ENCODE measurements at regions not wholly inside any gene's neighbourhood (a gene's known extent, or its start where the extent isn't known, plus 50 kb on each side); places are given as distances from the start of the nearest gene placed in this dataset.
"Not testable (repeated sequence)": the region's sequence is repeated elsewhere in the genome, so short reads cannot be mapped to it uniquely, and the experiment has no call there.

DNA sequence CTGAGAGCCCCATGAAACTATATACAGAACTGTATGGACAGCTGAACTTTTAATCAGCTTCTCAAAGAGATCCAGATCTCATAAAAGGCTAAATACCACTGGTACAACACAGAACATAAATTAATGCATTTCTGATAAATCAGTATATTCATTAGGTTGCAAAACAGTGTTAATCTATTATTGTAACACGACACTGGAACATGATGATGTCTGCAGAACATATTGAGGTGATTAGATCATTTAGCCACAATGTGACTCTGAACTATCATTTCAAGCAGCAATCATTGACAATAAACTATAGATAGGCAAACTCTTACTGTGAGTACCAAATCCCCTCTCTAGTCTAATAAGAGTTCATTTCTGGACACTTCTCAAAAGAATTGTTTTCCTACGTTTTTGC, 50.3 kb downstream of the GASK1B start:
- in situ Hi-C loops (cut with MboI; ENCODE audit: low pct_unique_long_range_greater_than_20kb, low sequenced_read_pairs, unreplicated experiment), result no loop called here
- DNase-seq (ENCODE audit: low spot score), result no peak

DNA sequence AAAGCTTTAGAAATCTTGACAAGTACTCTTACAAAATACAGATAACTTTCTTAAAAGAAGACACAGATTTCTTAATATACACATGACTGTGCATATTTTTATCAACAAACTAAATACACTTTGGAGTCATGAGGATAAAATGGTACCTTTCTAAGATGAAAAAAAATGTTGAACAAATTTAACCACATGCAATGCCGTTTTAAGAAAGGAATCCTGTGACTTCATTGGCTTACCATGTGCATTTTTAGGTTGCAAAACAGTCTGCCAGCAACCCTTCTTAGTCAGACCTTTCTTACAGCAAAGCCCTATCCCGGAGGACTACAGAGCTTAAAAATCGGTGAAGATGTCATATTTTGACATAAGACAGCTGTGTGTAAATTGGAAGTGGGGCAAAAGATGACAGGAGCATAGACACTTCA, 51.7 kb downstream of the GASK1B start:
- DNase-seq (ENCODE audit: low spot score), result no peak
- TF ChIP-seq CTCF (IDR thresholded peaks at IDR 0.05; ENCODE audit: extremely low read depth, insufficient read depth, missing control alignments), result no peak
- in situ Hi-C loops (cut with MboI; ENCODE audit: low pct_unique_long_range_greater_than_20kb, low sequenced_read_pairs, unreplicated experiment), result no loop called here

More for the DNA sequence above, 50.3 kb downstream of the GASK1B start:
- no peak for TF ChIP-seq CTCF (IDR thresholded peaks at IDR 0.05; ENCODE audit: extremely low read depth, insufficient read depth, missing control alignments)

- in situ Hi-C loops (cut with MboI; ENCODE audit: low pct_unique_long_range_greater_than_20kb, low sequenced_read_pairs, unreplicated experiment); DNase-seq (ENCODE audit: low spot score): not testable (repeated sequence)
These were observed 52.1 kb downstream of the GASK1B start for GRCh38 chr4:158120645-158121151.

DNA sequence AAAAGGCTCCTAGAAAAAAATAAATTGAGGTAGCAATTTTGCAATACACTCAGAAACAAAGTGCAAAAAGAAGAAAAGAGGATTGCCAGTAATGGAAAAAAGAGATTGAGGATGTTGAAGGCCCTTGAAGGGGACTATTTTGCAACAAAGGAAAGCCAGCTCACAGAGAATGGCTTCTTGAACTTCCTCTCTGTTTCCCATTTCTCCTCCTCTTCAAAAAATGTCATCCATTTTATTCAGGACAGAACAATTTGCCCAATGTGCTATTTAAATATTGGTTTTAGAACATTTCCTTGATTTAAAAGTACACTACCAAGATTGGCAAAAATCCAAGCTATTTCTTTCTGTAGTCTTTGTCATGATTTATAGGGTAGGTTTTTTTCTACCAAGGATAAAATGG, 60.2 kb downstream of the GASK1B start:
- DNase-seq (ENCODE audit: low spot score), result no peak
- in situ Hi-C loops (cut with MboI; ENCODE audit: low pct_unique_long_range_greater_than_20kb, low sequenced_read_pairs, unreplicated experiment), result no loop called here
- TF ChIP-seq CTCF (IDR thresholded peaks at IDR 0.05; ENCODE audit: extremely low read depth, insufficient read depth, missing control alignments), result no peak

DNA sequence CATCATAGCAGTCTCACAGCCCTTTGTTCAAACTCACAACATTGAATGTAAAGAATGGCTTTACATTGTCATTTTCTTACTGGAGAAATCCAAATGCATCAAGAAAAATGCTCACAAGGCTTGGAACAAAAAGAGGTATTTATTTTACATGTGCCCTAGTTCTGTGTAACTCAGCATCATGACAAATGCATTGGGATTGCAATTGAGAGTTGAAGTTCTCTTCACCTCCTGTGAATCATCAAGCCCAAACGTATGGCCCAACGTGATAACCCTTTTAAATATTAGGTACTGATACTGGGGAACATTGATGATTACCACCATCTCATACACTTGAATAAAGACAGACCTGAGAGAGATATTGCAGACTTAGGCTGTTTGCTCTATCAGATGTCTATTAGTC, 61.6 kb downstream of the GASK1B start:
- DNase-seq (ENCODE audit: low spot score), result no peak
- in situ Hi-C loops (cut with MboI; ENCODE audit: low pct_unique_long_range_greater_than_20kb, low sequenced_read_pairs, unreplicated experiment), result no loop called here
- TF ChIP-seq CTCF (IDR thresholded peaks at IDR 0.05; ENCODE audit: extremely low read depth, insufficient read depth, missing control alignments), result no peak

- no peak for TF ChIP-seq CTCF (IDR thresholded peaks at IDR 0.05; ENCODE audit: extremely low read depth, insufficient read depth, missing control alignments)
These were observed 69.9 kb downstream of the GASK1B start for GRCh38 chr4:158102904-158103303.

GRCh38 chr4:158099686-158100085, 73.1 kb downstream of the GASK1B start:
- TF ChIP-seq CTCF (IDR thresholded peaks at IDR 0.05; ENCODE audit: extremely low read depth, insufficient read depth, missing control alignments), result no peak
- DNase-seq (ENCODE audit: low spot score), result no peak
- in situ Hi-C loops (cut with MboI; ENCODE audit: low pct_unique_long_range_greater_than_20kb, low sequenced_read_pairs, unreplicated experiment), result no loop called here

More at GRCh38 chr4:158102904-158103303, 69.9 kb downstream of the GASK1B start:
- DNase-seq (ENCODE audit: low spot score), result no peak
- in situ Hi-C loops (cut with MboI; ENCODE audit: low pct_unique_long_range_greater_than_20kb, low sequenced_read_pairs, unreplicated experiment), result no loop called here

Measured in GM13977 (cell line).